ENCODE measurements at regions not wholly inside any gene's neighbourhood (a gene's known extent, or its start where the extent isn't known, plus 50 kb on each side); places are given as distances from the start of the nearest gene placed in this dataset.

GRCh38 chr14:22012452-22012851, 338.8 kb upstream of the OR4E1 start:
- no peak for DNase-seq

- no peak for DNase-seq
Observed at GRCh38 chr14:22011253-22011642, 337.6 kb upstream of the OR4E1 start.

GRCh38 chr14:22010545-22011252, 337.1 kb upstream of the OR4E1 start:
- DNase-seq: no peak

- DNase-seq: no peak
Observed at GRCh38 chr14:22008766-22009165, 335.1 kb upstream of the OR4E1 start.

GRCh38 chr14:22007784-22008412, 334.3 kb upstream of the OR4E1 start:
- no peak for DNase-seq

- DNase-seq: peak in 1 of 5 donors; percentile 36
Observed at GRCh38 chr14:22007363-22007762, 333.7 kb upstream of the OR4E1 start.

GRCh38 chr14:22003461-22003860, 329.8 kb upstream of the OR4E1 start:
- DNase-seq: no peak

GRCh38 chr14:22002860-22003284, 329.3 kb upstream of the OR4E1 start:
- peak; percentile 16 to 77 (median 44) for DNase-seq

- DNase-seq: no peak
Observed at GRCh38 chr14:21999402-21999801, 325.8 kb upstream of the OR4E1 start.

- DNase-seq: peak in 3 of 5 donors; percentile 15 to 66 (median 29)
Observed at GRCh38 chr14:21997300-21997699, 323.7 kb upstream of the OR4E1 start.

GRCh38 chr14:21995332-21995731, 321.7 kb upstream of the OR4E1 start:
- DNase-seq: no peak

- no peak for DNase-seq
Observed at GRCh38 chr14:21993837-21994236, 320.2 kb upstream of the OR4E1 start.

GRCh38 chr14:21993070-21993469, 319.5 kb upstream of the OR4E1 start:
- DNase-seq: no peak

- DNase-seq: no peak
Observed at GRCh38 chr14:21991130-21991529, 317.5 kb upstream of the OR4E1 start.

- peak in 1 of 5 donors; percentile 30 for DNase-seq
Observed at GRCh38 chr14:21990116-21990515, 316.5 kb upstream of the OR4E1 start.

- no peak for DNase-seq
Observed at GRCh38 chr14:21989090-21989489, 315.5 kb upstream of the OR4E1 start.

GRCh38 chr14:21988413-21988812, 314.8 kb upstream of the OR4E1 start:
- no peak for DNase-seq

- peak in 1 of 5 donors; percentile 53 for DNase-seq
Observed at GRCh38 chr14:21987937-21988336, 314.3 kb upstream of the OR4E1 start.

GRCh38 chr14:21985081-21985480, 311.5 kb upstream of the OR4E1 start:
- no peak for DNase-seq

GRCh38 chr14:21978999-21979314, 305.3 kb upstream of the OR4E1 start:
- DNase-seq: no peak

GRCh38 chr14:21978184-21978998, 304.8 kb upstream of the OR4E1 start:
- DNase-seq: peak in 4 of 5 donors; percentile 20 to 63 (median 27)

GRCh38 chr14:21974741-21975140, 301.1 kb upstream of the OR4E1 start:
- no peak for DNase-seq

- DNase-seq: peak; percentile 9 to 67 (median 32)
Observed at GRCh38 chr14:21965042-21965441, 291.4 kb upstream of the OR4E1 start.

- DNase-seq: no peak
Observed at GRCh38 chr14:21964180-21964579, 290.6 kb upstream of the OR4E1 start.

All from T-helper 1 cell (primary cell).